ENCODE measurements at regions not wholly inside any gene's neighbourhood (a gene's known extent, or its start where the extent isn't known, plus 50 kb on each side); places are given as distances from the start of the nearest gene placed in this dataset.

DNA sequence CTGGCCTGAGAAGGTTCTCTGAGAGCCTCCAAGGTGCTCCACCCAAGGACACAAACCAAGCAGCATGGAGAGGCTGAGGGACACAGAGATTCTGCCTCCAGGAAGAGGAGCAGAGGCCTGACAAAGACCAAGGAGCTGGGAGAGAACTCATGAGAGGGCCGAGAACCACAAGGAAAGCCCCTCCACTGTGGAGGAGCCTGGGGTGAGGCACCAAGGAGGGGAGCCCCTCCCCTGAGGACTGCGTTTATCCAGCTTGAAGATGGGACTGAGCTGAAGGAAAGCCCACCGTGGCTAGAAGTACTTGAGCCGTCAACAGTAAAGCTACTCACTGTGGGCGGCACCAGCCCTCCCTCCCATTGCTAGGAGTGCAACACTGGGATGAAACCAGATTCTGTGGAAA lies 63.1 kb upstream of the MEF2A start:
- TF ChIP-seq, protein P1, sequence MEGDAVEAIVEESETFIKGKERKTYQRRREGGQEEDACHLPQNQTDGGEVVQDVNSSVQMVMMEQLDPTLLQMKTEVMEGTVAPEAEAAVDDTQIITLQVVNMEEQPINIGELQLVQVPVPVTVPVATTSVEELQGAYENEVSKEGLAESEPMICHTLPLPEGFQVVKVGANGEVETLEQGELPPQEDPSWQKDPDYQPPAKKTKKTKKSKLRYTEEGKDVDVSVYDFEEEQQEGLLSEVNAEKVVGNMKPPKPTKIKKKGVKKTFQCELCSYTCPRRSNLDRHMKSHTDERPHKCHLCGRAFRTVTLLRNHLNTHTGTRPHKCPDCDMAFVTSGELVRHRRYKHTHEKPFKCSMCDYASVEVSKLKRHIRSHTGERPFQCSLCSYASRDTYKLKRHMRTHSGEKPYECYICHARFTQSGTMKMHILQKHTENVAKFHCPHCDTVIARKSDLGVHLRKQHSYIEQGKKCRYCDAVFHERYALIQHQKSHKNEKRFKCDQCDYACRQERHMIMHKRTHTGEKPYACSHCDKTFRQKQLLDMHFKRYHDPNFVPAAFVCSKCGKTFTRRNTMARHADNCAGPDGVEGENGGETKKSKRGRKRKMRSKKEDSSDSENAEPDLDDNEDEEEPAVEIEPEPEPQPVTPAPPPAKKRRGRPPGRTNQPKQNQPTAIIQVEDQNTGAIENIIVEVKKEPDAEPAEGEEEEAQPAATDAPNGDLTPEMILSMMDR (IDR thresholded peaks at IDR 0.05 in 2 of 3, conservative IDR thresholded peaks at IDR 0.05 in 1 of 3; ENCODE audit: control insufficient read depth in 2 of 3, extremely low read depth in 1 of 3, insufficient read depth in 1 of 3, low read depth in 3 of 3, low read length in 3 of 3), result no peak
- no peak for TF ChIP-seq SIX5 (IDR thresholded peaks at IDR 0.05; ENCODE audit: low read depth, low read length, severe bottlenecking)
- no peak for TF ChIP-seq SMARCA5 (IDR thresholded peaks at IDR 0.05)
- TF ChIP-seq POLR2AphosphoS2 (IDR thresholded peaks at IDR 0.05; ENCODE audit: low read depth, low read length), result no peak
- no peak for TF ChIP-seq POLR2AphosphoS5 (IDR thresholded peaks at IDR 0.05; ENCODE audit: low read length)
- TF ChIP-seq PML (IDR thresholded peaks at IDR 0.05; ENCODE audit: low read length), result no peak
- TF ChIP-seq, protein P2, sequence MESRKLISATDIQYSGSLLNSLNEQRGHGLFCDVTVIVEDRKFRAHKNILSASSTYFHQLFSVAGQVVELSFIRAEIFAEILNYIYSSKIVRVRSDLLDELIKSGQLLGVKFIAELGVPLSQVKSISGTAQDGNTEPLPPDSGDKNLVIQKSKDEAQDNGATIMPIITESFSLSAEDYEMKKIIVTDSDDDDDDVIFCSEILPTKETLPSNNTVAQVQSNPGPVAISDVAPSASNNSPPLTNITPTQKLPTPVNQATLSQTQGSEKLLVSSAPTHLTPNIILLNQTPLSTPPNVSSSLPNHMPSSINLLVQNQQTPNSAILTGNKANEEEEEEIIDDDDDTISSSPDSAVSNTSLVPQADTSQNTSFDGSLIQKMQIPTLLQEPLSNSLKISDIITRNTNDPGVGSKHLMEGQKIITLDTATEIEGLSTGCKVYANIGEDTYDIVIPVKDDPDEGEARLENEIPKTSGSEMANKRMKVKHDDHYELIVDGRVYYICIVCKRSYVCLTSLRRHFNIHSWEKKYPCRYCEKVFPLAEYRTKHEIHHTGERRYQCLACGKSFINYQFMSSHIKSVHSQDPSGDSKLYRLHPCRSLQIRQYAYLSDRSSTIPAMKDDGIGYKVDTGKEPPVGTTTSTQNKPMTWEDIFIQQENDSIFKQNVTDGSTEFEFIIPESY (IDR thresholded peaks at IDR 0.05), result no peak
- TF ChIP-seq CEBPB (IDR thresholded peaks at IDR 0.05; ENCODE audit: borderline replicate concordance in 1 of 2, low read depth in 2 of 2, low read length in 2 of 2), result no peak
- TF ChIP-seq KDM1A (IDR thresholded peaks at IDR 0.05; ENCODE audit: borderline replicate concordance), result no peak
- TF ChIP-seq NR2C2 (IDR thresholded peaks at IDR 0.05; ENCODE audit: borderline replicate concordance, control insufficient read depth, insufficient read length, low read depth), result no peak
- TF ChIP-seq EP300 (IDR thresholded peaks at IDR 0.05; ENCODE audit: borderline replicate concordance in 1 of 2, control insufficient read depth in 1 of 2, low read depth in 2 of 2, low read length in 2 of 2), result no peak
- TF ChIP-seq MXI1 (IDR thresholded peaks at IDR 0.05; ENCODE audit: low read depth, low read length), result no peak
- no peak for TF ChIP-seq HDGF (IDR thresholded peaks at IDR 0.05)
